ENCODE measurements at regions not wholly inside any gene's neighbourhood (a gene's known extent, or its start where the extent isn't known, plus 50 kb on each side); places are given as distances from the start of the nearest gene placed in this dataset.
"Not testable (repeated sequence)": the region's sequence is repeated elsewhere in the genome, so short reads cannot be mapped to it uniquely, and the experiment has no call there.

DNA sequence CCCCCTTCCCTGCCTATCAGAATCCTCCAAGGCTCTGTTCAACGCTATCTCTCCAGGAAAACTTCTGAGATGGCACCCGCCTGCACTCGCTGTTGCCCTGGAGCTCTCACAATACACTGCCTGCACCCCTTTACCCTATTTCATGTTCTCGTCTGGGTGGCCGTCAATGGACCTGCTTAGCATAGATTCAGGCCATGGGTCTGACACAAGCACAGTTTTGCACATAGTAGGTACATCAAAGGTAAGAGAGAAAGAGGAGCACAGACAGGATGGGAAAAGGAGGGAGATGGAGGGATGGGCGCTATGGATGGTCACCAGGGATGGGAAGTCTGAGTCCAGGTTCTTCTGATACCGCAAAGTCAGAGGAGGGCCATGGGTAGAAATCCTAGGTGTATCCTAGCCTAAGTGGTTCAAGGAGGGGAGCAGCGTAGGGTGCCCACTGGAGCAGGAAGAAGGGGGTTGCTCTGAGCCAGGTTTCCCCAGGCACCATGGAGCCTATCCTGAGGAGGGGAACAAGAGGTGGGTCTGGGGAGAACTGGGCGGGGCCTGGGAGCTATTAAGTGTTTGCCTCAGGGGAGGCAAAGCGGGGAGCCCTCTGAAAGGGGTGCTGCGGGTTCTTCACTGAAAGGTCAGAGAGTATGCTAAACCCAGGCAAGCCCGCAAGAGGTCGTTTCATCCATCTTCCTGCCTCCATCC lies 89.3 kb downstream of the MRPL14 start:
- FAIRE-seq (no peak), DNase-seq (ENCODE audit: low spot score) (no peak)

DNA sequence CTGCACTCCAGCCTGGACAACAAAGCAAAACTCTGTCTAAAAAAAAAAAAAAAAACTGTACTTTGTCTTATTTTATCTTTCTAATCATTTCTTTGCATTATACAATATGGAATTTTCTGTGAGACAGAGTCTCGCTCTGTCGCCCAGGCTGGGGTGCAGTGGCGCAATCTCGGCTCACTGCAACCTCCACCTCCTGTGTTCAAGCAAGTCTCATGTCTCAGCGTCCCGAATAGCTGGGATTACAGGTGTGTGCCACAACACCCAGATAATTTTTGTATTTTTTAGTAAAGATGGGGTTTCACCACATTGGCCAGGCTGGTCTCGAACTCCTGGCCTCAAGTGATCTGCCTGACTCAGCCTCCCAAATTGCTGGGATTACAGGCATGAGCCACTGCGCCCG lies 90.0 kb downstream of the MRPL14 start:
- FAIRE-seq; DNase-seq (ENCODE audit: low spot score): not testable (repeated sequence)

DNA sequence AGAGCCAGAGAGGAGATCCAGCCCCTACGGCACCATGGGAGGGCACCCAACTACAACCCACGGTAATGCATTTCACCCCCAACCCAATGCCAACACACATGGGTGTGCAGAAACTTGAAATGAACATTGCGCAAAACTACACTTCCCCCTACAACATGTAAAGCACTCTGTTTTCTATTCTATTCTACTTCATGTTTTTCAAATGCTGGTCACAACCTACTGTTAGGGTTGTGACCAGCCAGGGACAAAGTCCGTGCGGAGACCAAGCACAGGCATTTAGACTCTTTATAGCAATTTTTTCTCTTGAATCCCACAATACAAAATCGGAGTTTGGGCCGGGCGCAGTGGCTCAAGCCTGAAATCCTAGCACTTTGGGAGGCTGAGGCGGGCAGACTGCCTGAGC lies 90.6 kb downstream of the MRPL14 start:
- DNase-seq (ENCODE audit: low spot score) = no peak
- FAIRE-seq = no peak

DNA sequence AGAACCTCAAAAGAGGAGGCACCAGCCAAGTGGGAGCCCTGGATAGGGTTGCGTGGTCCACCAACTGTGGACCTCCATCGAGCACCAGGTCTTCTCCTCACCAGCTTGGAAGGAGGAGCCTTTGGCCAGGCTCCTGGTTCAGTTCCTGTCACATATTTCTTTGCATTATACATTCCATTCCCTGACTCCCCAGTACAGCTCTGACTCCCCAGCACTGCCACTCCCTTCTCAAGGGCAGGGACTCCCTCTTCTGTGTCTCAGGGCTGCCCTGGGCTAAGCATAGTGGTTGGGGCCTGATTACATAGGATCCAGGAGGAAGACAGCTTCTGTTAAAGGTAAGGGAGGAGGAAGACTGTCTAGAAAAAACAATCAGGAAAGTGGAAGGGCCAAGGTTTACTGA lies 91.1 kb downstream of the MRPL14 start:
- FAIRE-seq (no peak), DNase-seq (ENCODE audit: low spot score) (no peak)

DNA sequence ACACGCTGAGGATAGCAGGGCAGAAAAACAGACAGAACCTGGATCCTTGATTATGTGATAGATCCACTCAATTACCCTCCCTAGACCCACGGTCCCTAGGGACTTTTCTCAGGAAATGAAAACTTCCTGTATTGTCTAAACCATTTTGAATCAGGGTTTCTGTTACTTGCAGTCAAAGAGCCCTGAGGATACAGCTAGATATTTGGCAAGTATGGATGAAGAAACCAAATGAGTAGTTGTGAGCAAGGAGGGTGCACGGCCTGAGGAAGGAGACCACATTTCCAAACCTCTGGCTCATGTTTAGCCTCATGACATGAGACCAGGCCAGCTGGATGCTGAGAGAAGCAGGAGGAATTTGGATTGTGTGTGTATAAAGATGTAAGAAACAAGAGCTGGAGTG lies 91.6 kb downstream of the MRPL14 start:
- FAIRE-seq (no peak), DNase-seq (ENCODE audit: low spot score) (no peak)

DNA sequence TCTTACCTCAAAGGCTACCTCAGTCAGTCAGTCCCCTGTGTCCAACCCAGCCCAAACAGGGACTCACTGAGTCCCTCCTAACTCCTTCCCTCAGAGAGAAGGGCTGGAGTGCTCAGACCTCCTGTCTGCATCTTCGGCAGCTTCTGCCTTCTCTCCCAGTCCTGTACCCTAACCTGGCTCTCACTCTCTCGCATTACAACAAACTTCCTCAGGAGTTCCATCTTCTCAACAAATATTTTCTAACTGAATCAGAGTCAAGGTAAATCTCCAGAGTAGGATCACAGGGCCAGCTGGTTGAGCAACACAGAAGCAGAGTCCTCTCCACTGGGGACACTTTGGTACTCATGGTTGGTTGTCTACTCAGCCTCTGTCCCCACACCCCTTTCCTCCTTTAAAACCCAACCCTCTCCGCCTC lies 92.3 kb downstream of the MRPL14 start:
- FAIRE-seq (no peak), DNase-seq (ENCODE audit: low spot score) (peak; percentile 40)

DNA sequence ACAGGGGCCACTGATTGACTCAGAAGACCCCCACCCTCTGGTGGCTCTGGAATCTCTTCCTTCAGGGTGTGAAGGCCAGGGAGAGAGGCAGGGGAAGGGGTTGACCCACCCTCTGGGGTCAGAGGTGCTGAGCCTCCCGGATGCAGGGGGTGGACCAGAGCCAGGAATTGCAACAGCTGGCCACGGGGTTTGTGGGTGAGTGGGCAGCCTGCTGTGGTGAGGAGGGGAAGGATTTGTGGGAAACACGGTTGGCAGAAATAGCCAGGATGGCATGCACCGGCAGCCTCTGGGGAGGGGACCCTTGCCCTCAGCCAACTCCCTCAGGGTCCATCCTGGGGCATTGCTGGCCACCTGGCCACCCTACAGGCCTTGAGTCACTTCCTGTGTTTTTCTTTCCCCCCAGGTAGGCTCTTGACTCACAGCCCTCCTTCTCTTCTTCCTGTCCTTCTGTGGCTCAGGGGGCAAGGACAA lies 92.8 kb downstream of the MRPL14 start:
- DNase-seq (ENCODE audit: low spot score) = peak; percentile 57
- no peak for FAIRE-seq

DNA sequence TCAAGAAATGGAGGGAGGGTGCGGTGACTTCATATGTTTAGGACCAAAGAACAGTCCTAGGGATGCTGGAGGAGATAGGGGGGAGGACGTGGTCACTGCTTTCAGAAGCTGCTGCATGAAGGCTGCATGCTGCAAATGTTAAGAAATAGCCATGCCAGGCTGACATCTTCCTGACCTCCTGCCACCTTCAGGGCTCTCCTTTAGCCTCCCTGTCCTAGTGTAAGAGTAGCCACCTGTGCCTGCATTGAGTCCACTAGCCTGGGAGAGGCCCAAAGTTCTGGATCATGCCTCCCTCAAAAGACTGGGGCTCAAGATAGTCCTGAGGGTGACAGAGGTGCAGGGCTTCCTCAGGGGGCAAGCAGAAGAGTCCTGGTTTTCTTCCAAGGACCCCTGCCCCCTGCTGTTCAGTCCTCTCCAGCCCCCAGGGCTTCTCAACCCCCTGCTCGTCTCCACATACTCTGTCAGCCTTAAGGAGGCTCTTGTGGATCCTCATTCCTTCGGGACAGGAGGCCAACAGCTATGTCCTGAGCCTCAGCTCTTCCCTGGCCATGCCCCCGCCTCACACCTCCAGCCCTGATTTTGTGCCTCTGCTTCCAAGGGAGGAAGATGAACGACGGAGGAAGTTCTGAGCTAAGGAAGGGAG lies 96.3 kb downstream of the MRPL14 start:
- no peak for FAIRE-seq
- no peak for DNase-seq (ENCODE audit: low spot score)

DNA sequence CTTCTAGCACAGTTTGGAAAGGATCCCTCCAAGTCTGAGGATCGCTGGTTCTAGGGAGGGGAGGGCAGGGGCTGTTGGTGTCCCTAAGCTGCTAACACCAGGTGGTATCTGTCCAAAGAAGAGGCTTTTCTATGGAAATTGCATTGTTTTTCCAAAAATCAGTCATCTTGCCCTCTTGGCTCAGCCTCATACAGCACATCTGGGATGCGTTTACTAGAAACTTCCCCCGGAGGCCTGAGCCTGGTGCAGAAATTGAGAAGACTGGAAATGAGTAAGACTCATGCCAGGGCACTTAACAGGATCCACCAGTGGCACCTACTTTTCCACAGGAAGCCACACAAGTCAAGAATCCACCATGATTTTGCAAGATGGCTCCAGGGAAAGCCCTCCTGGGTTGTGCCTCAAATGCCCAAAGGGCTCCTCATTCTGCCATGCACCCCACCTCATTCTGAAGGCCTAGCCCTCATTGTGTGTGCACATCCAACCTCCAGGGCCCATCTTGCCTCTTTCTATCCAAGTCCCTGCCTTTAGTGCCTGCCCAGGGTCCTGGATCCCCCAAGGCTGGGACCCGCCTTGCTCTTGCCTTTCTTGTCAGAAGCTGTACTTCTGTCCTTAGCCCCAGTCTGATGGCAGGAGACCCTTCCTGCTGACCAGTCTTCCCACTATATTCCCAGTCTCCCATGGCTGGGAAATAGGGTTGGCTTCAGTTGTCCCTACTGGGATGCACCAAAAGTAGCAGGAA lies 97.6 kb downstream of the MRPL14 start:
- no peak for FAIRE-seq
- DNase-seq (ENCODE audit: low spot score) = no peak

DNA sequence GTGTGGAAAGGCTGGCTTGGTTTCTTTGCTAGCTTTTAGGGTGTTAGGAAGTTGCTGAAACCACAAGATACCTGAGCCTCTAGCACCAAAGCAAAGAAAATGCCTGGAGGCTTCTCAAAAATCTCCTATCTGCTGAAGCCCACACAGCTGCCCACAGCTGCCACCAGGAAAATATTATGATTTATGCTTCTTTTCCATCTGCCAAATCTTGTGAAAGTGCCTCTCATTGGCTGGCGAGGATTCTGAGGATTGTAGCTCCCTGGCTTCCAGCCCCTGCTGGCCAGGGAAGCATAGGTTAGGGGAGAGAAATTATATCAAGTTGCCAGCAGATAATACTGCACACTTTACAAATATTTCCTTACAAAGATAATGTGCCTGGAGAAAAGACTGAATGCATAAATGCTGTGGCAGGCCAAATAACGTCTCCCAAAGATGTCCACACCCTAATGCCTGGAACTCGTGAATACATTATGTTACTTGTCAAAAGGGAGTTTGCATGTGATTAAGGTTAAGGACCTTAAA lies 98.4 kb downstream of the MRPL14 start:
- FAIRE-seq = no peak

DNA sequence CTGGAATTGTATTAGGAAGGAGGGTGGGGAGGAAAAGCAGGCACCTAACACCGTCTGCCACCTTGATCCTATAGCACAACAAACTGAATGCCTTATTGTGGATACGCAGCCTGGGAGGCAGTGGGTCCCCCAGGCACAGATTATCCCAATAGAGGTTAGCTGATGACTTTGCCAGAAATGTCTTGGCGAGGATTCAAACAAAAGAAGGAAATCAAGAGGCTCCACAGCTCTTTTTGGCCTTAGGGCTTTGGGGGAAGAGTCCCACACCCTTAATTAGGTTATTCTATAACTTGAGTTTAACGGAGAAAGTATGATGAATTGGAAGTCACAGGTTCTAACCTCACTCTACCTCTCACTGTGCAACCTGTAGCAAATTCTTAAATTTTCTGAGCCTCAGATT lies 102.0 kb downstream of the MRPL14 start:
- no peak for FAIRE-seq
- no peak for DNase-seq (ENCODE audit: low spot score)

More for the DNA sequence above, 98.4 kb downstream of the MRPL14 start:
- DNase-seq (ENCODE audit: low spot score) = no peak

DNA sequence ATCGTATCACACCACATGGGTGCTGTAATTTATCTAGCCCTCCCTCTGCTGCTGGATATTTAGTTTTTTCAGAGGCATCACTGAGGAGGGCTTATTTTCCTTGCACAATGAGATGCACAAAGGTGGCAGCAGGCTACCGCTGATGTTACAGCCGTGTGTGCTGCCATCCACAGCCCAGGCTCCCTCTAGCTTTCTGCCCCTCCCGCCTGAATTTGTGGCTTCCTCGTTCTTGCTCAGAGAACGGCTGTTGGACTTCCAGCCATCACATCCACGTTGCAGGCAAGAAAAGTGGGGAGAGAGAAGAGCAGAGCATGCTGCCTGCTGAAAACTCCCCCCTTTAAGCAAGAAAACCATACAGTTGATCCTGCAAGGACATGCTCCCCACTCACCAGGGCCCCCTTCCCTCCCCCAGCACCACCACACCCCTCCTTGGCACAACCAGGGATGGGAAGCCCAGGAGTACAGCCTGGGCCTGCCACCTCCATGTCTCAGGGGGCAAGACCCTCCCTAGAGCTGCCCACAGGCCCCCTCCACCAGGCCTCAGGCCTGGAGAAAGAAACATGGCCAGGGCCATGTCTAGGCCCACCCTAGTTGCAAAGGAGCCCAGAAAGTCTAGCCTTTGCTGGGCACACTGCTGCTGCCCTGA lies 102.6 kb downstream of the MRPL14 start:
- DNase-seq (ENCODE audit: low spot score) (no peak), FAIRE-seq (no peak)

DNA sequence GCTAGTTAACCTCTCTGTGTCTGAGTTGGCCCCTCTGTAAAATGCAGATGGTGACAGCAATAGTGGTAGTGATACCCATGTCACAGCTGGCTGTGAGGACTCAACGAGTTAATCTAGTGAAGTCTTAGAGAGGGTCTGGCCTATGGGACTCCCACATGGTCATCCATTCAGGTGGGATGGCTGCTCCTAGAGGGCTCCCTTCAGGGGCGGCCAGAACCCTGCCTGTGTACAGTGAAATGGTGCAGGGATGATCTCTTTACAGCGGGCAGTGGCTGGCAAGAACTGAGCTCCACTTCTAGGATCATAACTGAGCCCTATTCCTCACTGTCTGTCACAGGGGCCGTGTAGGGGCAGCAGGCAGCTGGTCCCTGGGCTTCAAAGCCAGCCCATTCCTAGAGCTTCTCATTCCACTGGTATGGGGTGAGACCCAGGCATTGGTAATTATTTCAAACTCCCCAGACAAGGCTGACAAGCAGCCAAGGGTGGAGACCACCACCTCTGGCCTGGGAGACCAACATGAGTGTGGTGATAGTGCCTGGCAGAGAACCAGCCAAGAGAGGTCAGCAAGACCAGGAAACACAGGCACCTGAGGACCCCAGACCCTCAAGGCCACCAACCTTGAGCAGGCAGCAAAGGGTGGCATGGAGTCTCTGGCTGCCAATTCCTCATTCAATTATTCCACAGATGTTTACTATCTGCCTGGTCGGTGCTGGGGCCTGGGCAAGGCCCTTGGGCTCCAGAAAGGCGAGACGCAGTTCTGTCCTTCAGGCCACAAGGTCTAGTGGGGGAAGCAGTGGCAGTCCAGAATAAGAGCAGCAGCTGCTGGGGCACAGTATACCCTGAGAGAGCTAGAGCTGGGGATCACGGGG lies 103.4 kb downstream of the MRPL14 start:
- FAIRE-seq (no peak), DNase-seq (ENCODE audit: low spot score) (no peak)

DNA sequence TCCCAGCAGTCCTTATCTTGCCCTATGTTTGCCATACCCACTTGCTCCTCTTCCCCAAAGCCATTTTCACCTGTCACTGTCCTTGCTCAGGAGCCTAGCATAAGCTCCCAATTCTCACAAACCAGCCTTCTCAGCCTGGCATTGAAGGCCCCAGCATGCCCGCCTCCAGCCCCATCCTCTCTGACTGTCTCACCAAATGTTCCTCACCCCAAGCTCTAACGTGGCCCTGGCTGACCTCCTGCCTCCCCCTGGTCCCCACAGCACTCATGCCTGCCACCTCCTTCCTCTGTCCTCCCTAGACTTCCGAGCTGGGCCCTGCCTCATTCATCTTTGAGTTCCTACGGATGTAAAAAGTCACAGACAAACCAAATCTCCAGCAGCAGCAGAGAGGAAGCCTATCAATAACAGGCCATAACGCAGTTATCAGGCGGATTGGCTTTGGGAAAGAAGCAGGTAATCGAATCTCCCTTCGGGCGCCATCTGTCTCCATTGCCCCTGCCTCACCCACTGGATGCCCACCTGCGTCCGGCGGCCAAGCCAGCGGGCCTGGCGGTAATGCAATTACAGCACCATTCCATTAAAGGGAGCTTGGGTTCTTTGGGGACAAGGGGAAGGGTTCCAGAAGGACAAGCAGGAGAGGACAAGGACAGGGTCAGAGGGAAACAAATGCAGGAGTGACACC lies 104.4 kb downstream of the MRPL14 start:
- DNase-seq (ENCODE audit: low spot score) = no peak
- no peak for FAIRE-seq

DNA sequence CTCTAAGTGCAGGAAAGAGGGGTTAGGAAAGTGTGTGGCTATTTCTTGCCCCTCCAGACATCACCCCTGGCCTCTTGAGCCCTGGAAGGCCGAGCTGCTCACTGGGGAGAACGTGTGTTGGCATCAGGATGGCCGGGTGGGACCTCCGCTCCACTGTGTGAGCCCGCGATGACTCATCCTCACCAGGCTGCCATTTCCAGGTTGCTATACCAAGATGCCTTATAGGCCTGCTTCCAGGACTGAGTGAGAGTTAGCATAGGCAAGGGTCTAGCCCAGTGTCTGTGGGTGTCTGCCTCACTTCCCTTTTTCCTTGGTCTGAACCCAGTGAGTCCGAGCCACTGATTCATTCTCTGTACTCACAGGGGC lies 105.0 kb downstream of the MRPL14 start:
- DNase-seq (ENCODE audit: low spot score) (no peak), FAIRE-seq (no peak)

DNA sequence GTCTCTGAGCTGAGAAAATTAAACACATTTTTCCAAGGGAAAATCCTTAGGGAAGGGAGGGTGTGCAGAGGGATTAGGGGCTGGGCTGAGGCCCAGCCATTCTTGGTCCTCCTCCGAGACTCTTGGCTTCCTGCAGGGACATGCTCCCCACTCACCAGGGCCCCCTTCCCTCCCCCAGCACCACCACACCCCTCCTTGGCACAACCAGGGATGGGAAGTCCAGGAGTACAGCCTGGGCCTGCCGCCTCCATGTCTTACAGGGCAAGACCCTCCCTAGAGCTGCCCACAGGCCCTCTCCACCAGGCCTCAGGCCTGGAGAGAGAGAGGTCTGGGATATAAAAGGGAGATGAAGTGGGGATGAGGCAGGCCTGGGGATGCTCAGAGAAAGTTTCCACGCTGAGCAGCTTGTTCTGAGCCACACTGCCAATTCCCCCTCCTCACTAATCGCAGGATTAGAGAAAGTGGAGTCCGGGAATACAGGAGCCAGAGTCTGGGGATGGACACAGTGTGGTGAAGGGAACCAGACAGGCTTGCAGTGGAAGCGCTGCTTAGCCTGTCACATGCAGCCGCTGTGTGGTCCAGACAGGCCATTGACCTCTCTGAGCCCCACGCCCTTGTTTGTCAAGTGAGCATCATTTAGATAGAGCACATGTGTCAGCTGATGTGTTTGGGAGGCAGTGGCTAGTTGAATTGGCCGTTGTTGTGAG lies 105.5 kb downstream of the MRPL14 start:
- DNase-seq (ENCODE audit: low spot score) (no peak), FAIRE-seq (no peak)

DNA sequence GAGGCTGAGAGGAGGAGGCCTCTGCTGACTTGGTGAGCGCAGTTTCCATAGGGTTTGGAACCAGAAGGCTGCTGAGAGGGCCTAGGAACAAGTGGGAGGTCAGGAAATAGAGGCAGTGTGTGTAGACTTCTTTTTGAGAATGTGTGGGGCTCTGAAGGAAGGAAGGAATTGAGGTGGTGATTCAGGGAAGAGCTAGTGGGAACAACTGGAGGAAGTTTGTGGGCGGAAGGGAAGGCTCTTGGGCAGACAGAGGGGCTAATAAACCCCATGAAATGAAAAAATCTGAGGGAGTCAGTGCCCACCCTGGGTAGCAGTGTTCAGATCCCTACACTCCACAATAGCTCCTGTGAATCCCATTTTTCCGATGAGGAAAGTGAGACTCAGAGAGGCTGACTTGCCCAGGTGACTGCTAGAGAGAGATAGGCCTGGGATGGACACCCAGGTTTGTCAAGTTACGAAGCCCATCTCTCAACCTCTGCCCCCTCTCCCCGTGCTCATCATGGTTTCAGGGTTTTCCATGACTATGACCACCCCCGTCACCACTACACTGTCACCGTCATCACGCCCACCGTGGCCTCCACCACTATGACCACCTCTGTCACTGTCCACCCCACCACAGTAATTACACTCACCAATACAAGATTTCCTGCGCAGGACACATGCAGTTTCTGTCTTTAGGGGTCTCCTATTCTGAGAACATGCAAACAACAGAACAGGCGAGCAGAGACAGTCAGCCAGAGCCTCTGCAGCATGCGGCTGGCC lies 106.4 kb downstream of the MRPL14 start:
- FAIRE-seq = no peak
- DNase-seq (ENCODE audit: low spot score) = no peak

DNA sequence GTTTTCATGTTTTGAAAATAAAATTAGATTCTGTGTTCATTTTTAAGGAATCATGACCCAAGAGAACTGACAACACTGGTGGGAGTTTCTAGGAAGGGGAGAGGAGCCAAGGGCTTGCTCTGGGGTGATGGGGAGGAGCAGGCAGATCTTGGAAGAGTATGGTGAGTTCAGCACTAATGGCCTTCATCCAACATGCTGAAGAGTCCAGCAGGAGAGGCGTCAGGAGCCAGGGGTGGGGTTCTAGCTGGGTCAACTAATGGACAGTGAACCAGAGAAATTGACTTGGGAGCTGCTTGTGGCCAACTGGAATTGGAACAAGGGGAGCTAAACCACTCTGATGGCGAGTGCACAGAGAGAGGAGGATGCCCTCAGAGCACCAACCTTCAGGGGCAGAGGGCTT lies 107.1 kb downstream of the MRPL14 start:
- no peak for FAIRE-seq
- no peak for DNase-seq (ENCODE audit: low spot score)

DNA sequence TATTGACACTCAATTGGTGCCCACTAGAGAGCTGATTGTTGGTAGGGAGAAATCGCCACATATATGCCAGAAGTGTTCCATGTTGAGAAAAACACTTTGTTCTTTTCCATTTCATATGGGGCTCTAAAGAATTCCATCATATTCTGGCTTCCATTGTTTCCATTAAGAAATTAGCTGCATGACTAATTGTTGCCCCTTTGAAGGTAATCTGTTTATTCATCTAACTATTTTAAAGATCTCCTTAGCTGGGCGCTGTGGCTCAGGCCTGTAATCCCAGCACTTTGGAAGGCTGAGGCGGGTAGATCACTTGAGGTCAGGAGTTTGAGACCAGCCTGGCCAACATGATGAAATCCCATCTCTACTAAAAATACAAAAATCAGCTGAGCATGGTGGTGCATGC lies 109.9 kb downstream of the MRPL14 start:
- DNase-seq (ENCODE audit: low spot score); FAIRE-seq: not testable (repeated sequence)

Data from urothelium cell line (cell line).